SK-N-MC (cell line): ENCODE measurements at regions not wholly inside any gene's neighbourhood (a gene's known extent, or its start where the extent isn't known, plus 50 kb on each side); places are given as distances from the start of the nearest gene placed in this dataset.

Experiments
- DNase-seq: peaks from one replicate; pipeline ENCODE4 v3.0.0-alpha.2; 2011; ENCODE audit warnings: low read depth, low spot score
- H3K27ac ChIP-seq: fragments of 200-600 bp; sonication (generic); 2 replicates; pipeline ENCODE4 v1.5.1; 2016; ENCODE audit warnings: mixed run types
- H3K36me3 ChIP-seq: fragments of 200-600 bp; sonication (generic); 2 replicates; pipeline ENCODE4 v1.6.1; 2017; ENCODE audit warnings: antibody characterized with exemption, low read length, mixed read lengths; ENCODE audit not compliant: insufficient read depth
- H3K4me3 ChIP-seq: fragments of 200-600 bp; sonication (generic); 2 replicates; pipeline ENCODE4 v1.5.1; 2016
- H3K9ac ChIP-seq: fragments of 200-600 bp; sonication (generic); 2 replicates; pipeline ENCODE4 v1.8.0; 2017; ENCODE audit warnings: mixed run types, mixed read lengths; ENCODE audit not compliant: insufficient read length
- H3K9me3 ChIP-seq: fragments of 200-600 bp; sonication (generic); 2 replicates; pipeline ENCODE4 v1.6.1; 2017; ENCODE audit warnings: low read depth, mild to moderate bottlenecking, antibody characterized with exemption, low read length, moderate library complexity, mixed read lengths
- EZH2 ChIP-seq: fragments of 200-600 bp; sonication (generic); IDR thresholded peaks from one replicate; pipeline ENCODE4 v1.6.1; 2017; ENCODE audit warnings: antibody characterized with exemption
- FOXP2 ChIP-seq: optimal IDR thresholded peaks from 2 replicates; pipeline ENCODE3; 2011; ENCODE audit warnings: mild to moderate bottlenecking, moderate library complexity; ENCODE audit not compliant: insufficient read depth; ENCODE audit errors: extremely low read length, control extremely low read depth
- POLR2AphosphoS5 ChIP-seq: IDR thresholded peaks from 2 replicates; pipeline ENCODE4 v1.6.1; 2012; ENCODE audit warnings: mild to moderate bottlenecking, low read depth, low read length, borderline replicate concordance

GRCh38 chr11:112639469-112639868, 321.8 kb upstream of the NCAM1 start:
- TF ChIP-seq POLR2AphosphoS5 (no peak), EZH2 (no peak), FOXP2 (no peak)

GRCh38 chr11:112643416-112643815, 317.8 kb upstream of the NCAM1 start:
- no peaks in the 10 kb centered on the region for H3K36me3 ChIP-seq
- no peak for TF ChIP-seq POLR2AphosphoS5
- no peak for TF ChIP-seq EZH2
- TF ChIP-seq FOXP2, result no peak
- DNase-seq, result no peak
- no peaks in the 10 kb centered on the region; the same call in 1 of the 2 replicates for H3K9me3 ChIP-seq
- peak overlapping the region; percentile 14; the same call in 1 of the 2 replicates for H3K27ac ChIP-seq
- H3K9ac ChIP-seq, result no peak overlapping the region
- no peak overlapping the region for H3K4me3 ChIP-seq

More at GRCh38 chr11:112639469-112639868, 321.8 kb upstream of the NCAM1 start:
- no peak overlapping the region for H3K9ac ChIP-seq
- no peaks in the 10 kb centered on the region for H3K36me3 ChIP-seq
- DNase-seq, result no peak
- no peak overlapping the region for H3K27ac ChIP-seq
- H3K9me3 ChIP-seq, result no peaks in the 10 kb centered on the region; the same call in 1 of the 2 replicates
- H3K4me3 ChIP-seq, result no peak overlapping the region

- Histone ChIP-seq H3K4me3 (no peak overlapping the region), H3K9me3 (no peaks in the 10 kb centered on the region), H3K9ac (no peak overlapping the region), H3K36me3 (no peaks in the 10 kb centered on the region), H3K27ac (no peak overlapping the region)
- DNase-seq, result no peak
- TF ChIP-seq POLR2AphosphoS5 (no peak), FOXP2 (no peak), EZH2 (no peak)
These were observed 316.6 kb upstream of the NCAM1 start for GRCh38 chr11:112644410-112645131.

GRCh38 chr11:112649856-112650255, 311.4 kb upstream of the NCAM1 start:
- no peaks in the 10 kb centered on the region for H3K9me3 ChIP-seq
- DNase-seq, result no peak
- H3K4me3 ChIP-seq, result no peak overlapping the region
- no peak overlapping the region for H3K27ac ChIP-seq
- TF ChIP-seq POLR2AphosphoS5 (no peak), EZH2 (no peak), FOXP2 (no peak)
- H3K9ac ChIP-seq, result no peak overlapping the region
- no peaks in the 10 kb centered on the region for H3K36me3 ChIP-seq

GRCh38 chr11:112650527-112650926, 310.7 kb upstream of the NCAM1 start:
- no peak overlapping the region for H3K27ac ChIP-seq
- no peak for DNase-seq
- H3K9ac ChIP-seq, result no peak overlapping the region
- no peaks in the 10 kb centered on the region for H3K9me3 ChIP-seq
- TF ChIP-seq FOXP2, result no peak
- no peak for TF ChIP-seq POLR2AphosphoS5
- no peak for TF ChIP-seq EZH2
- no peak overlapping the region for H3K4me3 ChIP-seq
- no peaks in the 10 kb centered on the region for H3K36me3 ChIP-seq

- no peak overlapping the region for H3K4me3 ChIP-seq
- TF ChIP-seq FOXP2 (no peak), EZH2 (no peak), POLR2AphosphoS5 (no peak)
- DNase-seq, result no peak
- no peaks in the 10 kb centered on the region for H3K9me3 ChIP-seq
- H3K9ac ChIP-seq, result no peak overlapping the region
- no peaks in the 10 kb centered on the region for H3K36me3 ChIP-seq
- H3K27ac ChIP-seq, result no peak overlapping the region
These were observed 309.8 kb upstream of the NCAM1 start for GRCh38 chr11:112651386-112651785.

GRCh38 chr11:112652786-112653390, 308.3 kb upstream of the NCAM1 start:
- no peak overlapping the region for H3K4me3 ChIP-seq
- TF ChIP-seq EZH2 (no peak), POLR2AphosphoS5 (no peak), FOXP2 (no peak)
- no peaks in the 10 kb centered on the region for H3K36me3 ChIP-seq
- H3K9me3 ChIP-seq, result no peaks in the 10 kb centered on the region
- H3K27ac ChIP-seq, result no peak overlapping the region
- no peak overlapping the region for H3K9ac ChIP-seq
- no peak for DNase-seq

GRCh38 chr11:112655371-112655770, 305.8 kb upstream of the NCAM1 start:
- Histone ChIP-seq H3K27ac (no peak overlapping the region), H3K4me3 (no peak overlapping the region), H3K9me3 (no peaks in the 10 kb centered on the region), H3K36me3 (no peaks in the 10 kb centered on the region), H3K9ac (no peak overlapping the region)
- DNase-seq, result no peak
- TF ChIP-seq EZH2 (no peak), FOXP2 (no peak)
